GM18909 (cell line): ENCODE measurements at regions not wholly inside any gene's neighbourhood (a gene's known extent, or its start where the extent isn't known, plus 50 kb on each side); places are given as distances from the start of the nearest gene placed in this dataset.

Experiments
- ATAC-seq: cut with Tn5 transposase; IDR thresholded peaks from one replicate; pipeline ENCODE4 v1.9.1; 2021; ENCODE audit warnings: mild to moderate bottlenecking; ENCODE audit not compliant: unreplicated experiment, poor library complexity

- no peak for ATAC-seq
Observed at GRCh38 chr7:22591271-22591670, 91.3 kb upstream of the STEAP1B start.

GRCh38 chr7:22589641-22590201 lies 89.7 kb upstream of the STEAP1B start:
- no peak for ATAC-seq

GRCh38 chr7:22588351-22588750 lies 88.4 kb upstream of the STEAP1B start:
- ATAC-seq = no peak

- no peak for ATAC-seq
Observed at GRCh38 chr7:22587322-22587721, 87.3 kb upstream of the STEAP1B start.

- no peak for ATAC-seq
Observed at GRCh38 chr7:22586786-22587140, 86.8 kb upstream of the STEAP1B start.

GRCh38 chr7:22586101-22586785 lies 86.3 kb upstream of the STEAP1B start:
- no peak for ATAC-seq

- no peak for ATAC-seq
Observed at GRCh38 chr7:22584179-22584578, 84.2 kb upstream of the STEAP1B start.

- ATAC-seq = no peak
Observed at GRCh38 chr7:22582863-22583622, 83.1 kb upstream of the STEAP1B start.

GRCh38 chr7:22581099-22581498 lies 81.1 kb upstream of the STEAP1B start:
- no peak for ATAC-seq

GRCh38 chr7:22579961-22580360 lies 80.0 kb upstream of the STEAP1B start:
- ATAC-seq = no peak

GRCh38 chr7:22578007-22578733 lies 78.2 kb upstream of the STEAP1B start:
- ATAC-seq = no peak

- no peak for ATAC-seq
Observed at GRCh38 chr7:22577470-22578001, 77.5 kb upstream of the STEAP1B start.

- no peak for ATAC-seq
Observed at GRCh38 chr7:22576612-22577469, 76.9 kb upstream of the STEAP1B start.

- no peak for ATAC-seq
Observed at GRCh38 chr7:22574754-22575520, 74.9 kb upstream of the STEAP1B start.

GRCh38 chr7:22572937-22573336 lies 72.9 kb upstream of the STEAP1B start:
- ATAC-seq = no peak

- ATAC-seq = no peak
Observed at GRCh38 chr7:22572292-22572691, 72.3 kb upstream of the STEAP1B start.

GRCh38 chr7:22571766-22572165 lies 71.8 kb upstream of the STEAP1B start:
- ATAC-seq = no peak

GRCh38 chr7:22569586-22570321 lies 69.8 kb upstream of the STEAP1B start:
- no peak for ATAC-seq
